NCI-H2227 treated with DMSO at 0.1 percent for 48 hours (cell line): ENCODE measurements at regions not wholly inside any gene's neighbourhood (a gene's known extent, or its start where the extent isn't known, plus 50 kb on each side); places are given as distances from the start of the nearest gene placed in this dataset.

Experiments used
- DNase-seq: peaks from one replicate; lab custom pipeline; 2025; lab: John Stamatoyannopoulos, UW

GRCh38 chr3:171956181-171956683 is 83.1 kb upstream of the FNDC3B start:
- DNase-seq, result no peak

DNA sequence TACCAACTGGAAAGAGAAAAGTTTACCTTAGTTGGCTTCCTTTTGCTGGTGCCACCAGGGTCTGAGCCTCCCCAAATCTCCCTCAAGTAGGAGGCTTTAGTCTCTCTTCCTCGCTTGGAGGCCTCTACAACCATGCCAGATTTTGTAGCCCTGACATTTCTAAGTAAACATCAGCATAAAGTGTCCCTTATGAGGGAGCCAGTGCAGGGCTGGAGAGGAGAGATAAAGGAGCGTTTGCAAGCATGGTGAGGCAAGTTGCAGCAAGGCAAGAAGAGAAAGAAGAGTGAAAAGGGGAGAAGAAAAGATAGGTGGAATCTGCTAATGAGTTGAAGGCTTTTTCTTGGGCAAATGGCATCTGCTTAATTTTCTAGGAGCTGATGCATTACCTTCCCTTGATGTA is 82.7 kb upstream of the FNDC3B start:
- no peak for DNase-seq

DNA sequence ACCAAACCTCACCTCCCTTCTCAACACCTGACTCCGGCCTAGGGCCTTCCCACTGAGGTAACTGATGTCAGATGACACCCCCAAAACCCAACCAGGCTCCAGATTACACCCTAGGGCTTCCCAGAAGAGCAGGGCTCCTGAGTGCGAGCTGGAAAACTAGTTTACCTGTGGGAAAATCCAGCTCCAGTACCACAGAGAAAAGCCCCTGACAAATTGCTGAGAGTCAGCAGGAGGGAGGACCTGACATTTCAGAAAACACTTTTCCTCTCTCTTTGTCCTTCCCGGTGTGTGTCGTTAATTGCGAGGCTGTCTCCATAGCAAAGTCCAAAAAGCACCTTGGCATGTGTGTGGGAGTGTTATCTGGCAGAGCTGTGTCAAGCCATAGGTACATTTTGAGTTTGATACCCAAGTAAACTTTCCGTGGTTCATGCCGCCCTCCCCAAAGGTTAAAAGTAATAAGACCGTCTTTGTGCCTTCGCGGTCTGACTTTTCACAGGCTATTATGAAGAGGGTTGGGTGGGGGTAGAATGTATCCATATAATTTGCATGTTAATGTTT is 79.8 kb upstream of the FNDC3B start:
- DNase-seq, result peak; percentile 63

DNA sequence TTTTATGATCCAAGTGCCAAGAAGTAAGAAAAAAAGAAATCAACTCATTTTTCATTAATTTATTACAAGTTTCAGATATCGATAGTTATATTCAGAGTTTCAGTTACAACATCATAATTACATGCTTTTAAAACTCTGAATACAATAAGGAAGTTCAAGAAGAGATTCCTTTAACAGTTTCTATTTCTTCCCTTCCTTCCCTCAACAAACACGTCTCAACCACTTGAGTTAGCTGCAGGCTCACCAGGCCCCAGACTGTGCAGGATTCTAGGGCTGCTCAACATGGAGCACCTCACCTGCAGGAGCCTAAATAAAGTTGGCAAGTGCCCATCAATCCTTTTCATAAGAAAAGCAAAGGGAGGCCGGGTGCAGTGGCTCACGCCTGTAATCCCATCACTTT is 79.2 kb upstream of the FNDC3B start:
- DNase-seq, result no peak

- peak; percentile 52 for DNase-seq
These were observed 77.1 kb upstream of the FNDC3B start for GRCh38 chr3:171962137-171962720.

DNA sequence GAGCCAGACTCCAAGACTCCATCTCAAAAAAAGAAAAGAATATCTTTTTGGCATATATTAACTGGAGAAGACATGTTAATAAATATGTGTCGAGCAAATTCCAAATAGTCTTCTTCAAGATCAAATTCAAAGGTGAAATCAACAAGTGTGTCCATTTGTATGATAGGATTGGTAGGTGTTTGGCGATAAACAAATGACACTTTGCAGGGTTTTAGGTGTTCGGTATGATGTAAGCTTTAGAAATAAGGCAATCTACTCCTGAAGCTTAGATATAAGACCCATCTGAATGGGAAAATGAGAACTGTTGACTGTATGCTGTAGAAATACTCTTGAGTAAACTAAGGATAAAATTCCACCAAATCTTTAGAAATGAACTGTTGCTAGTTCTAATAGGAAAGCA is 75.8 kb upstream of the FNDC3B start:
- no peak for DNase-seq

DNA sequence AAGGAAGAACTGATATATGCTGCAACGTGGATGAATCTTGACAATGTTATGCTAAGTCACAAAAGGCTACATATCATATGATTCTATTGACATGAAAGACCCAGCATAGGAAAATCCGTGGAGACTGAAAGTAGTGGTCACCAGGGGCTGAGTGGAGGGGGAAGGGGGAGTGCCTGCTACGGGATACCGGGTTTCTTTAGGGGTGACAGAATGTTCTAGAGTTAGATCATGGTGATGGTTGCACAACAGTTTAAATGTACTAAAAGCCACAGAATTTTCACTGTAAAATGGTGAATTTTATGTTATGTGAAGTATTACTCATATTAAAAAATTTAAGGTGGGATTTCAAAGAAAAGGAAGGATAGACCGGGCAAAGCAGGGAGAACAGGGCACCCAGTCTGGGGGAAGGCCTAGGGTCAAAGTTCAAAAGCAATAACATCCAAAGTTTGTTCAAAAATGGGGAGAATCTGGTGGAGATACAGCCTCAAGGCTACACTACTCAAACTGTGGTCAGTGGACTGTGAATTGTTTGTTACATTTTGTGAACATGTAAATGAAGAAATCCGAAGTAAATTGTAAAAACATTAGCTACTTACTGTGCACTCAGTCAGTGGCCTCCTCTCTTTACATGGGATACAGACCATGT is 74.2 kb upstream of the FNDC3B start:
- DNase-seq, result no peak

GRCh38 chr3:171966533-171967136 is 72.7 kb upstream of the FNDC3B start:
- DNase-seq, result no peak

DNA sequence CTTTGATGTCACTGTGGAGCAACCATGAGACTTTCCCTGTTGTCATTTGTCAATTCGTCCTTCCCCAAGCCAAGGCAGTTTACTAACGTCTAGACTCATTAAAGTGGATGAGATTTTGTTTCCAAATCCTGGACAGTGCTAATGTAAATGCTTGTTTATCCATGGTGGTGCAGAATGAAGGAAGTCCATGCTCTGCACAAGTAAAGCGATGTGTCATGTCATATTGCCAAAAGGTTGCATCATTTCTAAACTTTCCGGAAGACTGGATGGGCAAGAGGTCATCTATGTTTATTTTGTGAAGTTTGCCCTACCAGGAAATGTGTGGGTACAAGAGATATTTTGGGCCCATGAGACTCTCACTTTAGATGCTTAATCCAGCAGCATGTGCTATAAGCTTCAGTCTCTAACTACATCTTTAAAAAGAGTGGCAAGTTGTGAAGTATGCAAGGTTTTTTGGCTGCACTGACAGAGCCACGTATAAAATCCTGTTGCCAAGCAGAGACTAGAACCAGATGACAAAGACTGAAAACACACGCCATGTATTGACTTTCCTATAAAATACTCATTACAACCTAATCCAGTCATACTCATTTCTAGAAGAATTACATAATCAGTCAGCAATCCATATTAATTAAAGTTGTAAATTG is 72.1 kb upstream of the FNDC3B start:
- DNase-seq, result no peak

GRCh38 chr3:171967932-171968678 is 71.3 kb upstream of the FNDC3B start:
- no peak for DNase-seq

DNA sequence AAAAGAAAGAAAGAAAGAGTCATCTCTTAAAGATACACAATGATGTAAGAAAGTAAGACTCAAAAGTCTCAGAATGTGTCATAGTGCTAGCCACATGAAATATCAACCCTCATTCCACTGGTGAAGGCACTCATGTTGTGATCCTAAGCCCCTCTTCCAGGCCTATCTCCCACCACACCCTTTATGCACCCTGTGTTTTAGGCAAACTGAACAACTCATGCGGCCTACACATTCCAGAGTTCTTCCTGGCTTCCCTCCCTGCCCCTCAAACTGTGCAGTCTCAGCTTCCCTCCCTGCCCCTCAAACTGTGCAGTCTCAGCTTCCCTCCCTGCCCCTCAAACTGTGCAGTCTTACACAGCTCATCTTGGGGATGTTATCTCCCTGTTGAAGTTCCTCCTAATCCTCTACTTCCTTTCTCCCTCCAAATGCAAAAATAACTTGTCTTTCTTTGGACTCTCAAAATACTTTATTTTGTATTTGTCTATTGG is 69.0 kb upstream of the FNDC3B start:
- no peak for DNase-seq

DNA sequence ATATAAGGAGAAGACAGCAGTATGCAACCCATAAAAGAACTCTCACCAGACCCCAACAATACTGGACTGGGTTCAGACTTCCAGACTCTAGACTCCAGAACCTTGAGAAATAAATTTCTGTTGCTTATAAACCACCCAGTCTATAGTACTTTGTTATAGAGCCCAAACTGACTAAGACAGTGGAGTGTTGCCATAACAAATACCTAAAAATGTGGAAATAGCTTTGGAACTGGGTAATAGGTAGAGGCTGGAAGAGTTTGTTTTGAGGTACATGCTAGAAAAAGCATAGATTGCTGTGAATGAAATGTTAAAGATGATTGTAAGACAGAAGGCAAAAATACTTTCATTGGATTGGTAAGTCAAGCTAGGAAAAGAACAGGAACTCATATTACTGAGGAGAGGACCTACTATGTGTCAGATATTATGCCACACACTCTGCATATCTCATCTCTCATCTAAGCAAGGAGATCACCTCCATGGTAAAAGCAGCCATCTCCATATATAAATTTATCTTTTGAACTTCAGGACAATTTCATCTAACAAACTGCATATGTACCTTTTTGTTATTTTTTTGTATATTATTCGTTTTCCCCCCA is 67.4 kb upstream of the FNDC3B start:
- no peak for DNase-seq

GRCh38 chr3:171972871-171973348 is 66.5 kb upstream of the FNDC3B start:
- no peak for DNase-seq

DNA sequence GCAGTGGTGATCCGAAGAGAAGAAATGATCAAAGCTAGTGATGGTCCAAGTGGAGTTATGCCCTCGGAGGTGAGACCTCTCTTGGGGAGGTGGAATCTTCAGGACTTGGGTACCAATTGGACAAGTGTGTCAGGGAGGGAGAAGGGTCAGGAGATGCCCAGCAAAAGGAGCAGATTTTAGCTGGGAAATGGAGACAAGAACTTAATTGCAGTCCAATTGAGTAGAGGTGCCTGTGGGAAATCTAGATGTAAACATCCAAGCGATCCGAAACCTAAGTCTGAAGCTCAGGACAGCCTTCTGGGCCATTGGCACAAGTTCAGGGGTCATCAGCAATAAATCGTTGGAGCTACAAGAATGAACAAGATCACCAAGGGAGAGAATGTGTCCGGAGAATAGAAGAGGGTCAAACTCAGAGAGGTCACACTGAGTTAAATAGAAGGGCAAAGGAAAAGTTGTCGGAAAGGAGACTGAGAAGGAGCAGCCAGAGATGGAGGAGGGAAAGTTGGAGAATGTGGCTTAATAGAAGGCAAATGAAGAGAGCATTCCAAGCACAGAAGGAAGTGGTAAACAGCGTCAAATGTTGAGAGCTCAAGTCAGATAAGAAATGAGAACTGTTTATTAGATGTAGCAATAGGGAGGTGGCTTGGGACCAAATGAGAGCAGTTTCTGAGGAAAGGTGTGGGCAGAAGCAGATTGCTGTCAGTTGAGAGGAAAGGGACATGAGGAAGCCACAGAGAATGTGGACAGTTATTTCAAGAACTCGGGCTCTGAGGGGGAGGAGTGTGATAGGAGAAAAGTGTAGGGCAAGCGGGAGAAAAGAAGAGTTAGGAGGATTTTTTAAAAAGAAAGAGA is 64.2 kb upstream of the FNDC3B start:
- DNase-seq, result no peak

- DNase-seq, result no peak
These were observed 62.9 kb upstream of the FNDC3B start for GRCh38 chr3:171976526-171976925.

DNA sequence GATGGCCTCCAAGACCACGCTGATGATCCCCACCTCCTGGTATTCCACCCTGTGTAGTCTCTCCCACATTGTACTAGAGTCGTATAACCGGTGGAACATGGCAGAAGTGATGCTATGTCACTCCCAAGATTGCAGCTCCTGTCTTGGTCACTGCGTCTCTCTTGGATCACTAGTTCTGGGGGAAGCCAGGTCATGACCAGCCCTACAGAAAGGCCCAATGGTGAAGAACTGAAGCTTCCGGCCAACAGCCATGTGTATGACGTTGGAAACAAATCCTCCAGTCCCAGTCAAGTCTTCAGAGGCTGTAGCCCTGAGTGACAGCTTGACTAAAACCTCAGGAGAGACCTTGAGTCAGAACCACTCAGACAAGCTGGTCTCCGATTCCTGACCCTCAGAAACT is 61.9 kb upstream of the FNDC3B start:
- DNase-seq, result no peak

DNA sequence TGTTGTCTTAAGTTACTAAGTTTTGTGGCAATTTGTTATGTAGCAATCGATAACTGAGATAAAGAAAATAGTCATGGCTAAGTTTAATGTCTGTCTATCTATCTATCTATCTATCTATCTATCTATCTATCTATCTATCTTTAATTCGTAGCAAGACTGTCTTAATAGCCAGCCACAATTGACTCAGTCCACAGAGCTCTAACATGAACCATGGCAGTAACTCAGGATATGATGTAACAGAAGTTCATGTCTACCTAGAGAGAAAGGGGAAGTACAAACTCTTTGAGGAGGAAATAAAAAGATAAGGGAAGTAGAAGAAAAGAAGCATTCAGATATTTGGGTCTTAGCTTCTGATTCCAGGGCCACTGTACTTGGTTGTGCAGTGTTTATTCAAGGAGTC is 61.5 kb upstream of the FNDC3B start:
- DNase-seq, result no peak

DNA sequence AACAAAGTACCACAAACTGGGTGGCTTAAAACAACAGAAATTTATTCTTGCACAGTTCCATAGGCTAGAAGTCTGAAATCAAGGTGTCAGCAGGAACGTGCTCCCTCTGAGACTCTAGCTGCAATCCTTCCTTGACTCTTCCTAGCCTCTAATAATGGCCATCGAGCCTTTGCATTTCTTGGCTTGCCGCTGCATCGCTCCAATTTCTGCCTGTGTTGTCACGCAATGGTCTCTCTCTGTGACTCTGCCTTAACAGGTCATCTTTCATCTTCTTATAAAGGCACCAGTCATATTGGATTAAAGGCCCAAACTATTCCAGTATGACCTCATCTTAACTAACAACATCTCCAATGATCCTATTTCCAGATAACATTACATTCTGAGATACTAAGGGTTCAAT is 61.0 kb upstream of the FNDC3B start:
- no peak for DNase-seq

- DNase-seq, result no peak
These were observed 60.3 kb upstream of the FNDC3B start for GRCh38 chr3:171979081-171979480.

GRCh38 chr3:171980578-171981270 is 58.7 kb upstream of the FNDC3B start:
- no peak for DNase-seq
